GM12878 (cell line): ENCODE measurements at regions not wholly inside any gene's neighbourhood (a gene's known extent, or its start where the extent isn't known, plus 50 kb on each side); places are given as distances from the start of the nearest gene placed in this dataset.

ENCODE experiments used
- ATAC-seq: fragments of 200-7000 bp; cut with Tn5 transposase; 3 replicates; pipeline ENCODE4 v1.9.1; 2020; ENCODE audit warnings: mild to moderate bottlenecking, moderate library complexity
- BruUV-seq: library from RNA; stranded (reverse); fragments of 400-500 nt; replicated peaks from 2 replicates; lab custom pipeline; 2021; lab: Mats Ljungman, UMichigan
- CTCF ChIA-PET: fragments of 300-600 bp; sonication (Branson Sonifier 250); formaldehyde crosslinking; extraction: SDS; loops from one replicate; lab custom pipeline; 2021; ENCODE audit warnings: inconsistent platforms; lab: Yijun Ruan, JAX
- POLR2A ChIA-PET: fragments of 350-600 bp; formaldehyde crosslinking; extraction: SDS; loops from one replicate; lab custom pipeline; 2021; ENCODE audit warnings: inconsistent platforms; lab: Charles Lee
- RAD21 ChIA-PET: fragments of 300-600 bp; sonication (Branson Sonifier 250); formaldehyde crosslinking; loops from one replicate; lab custom pipeline; 2023; ENCODE audit warnings: antibody characterized with exemption; ENCODE audit not compliant: unreplicated experiment; lab: Charles Lee
- SMC1A ChIA-PET: fragments of 300-600 bp; sonication (Branson Sonifier 250); formaldehyde crosslinking; loops from one replicate; lab custom pipeline; 2023; ENCODE audit not compliant: unreplicated experiment, uncharacterized antibody; lab: Charles Lee
- DNase-seq: peaks from one replicate; pipeline ENCODE4 v3.0.0-alpha.2; 2011; ENCODE audit warnings: low read depth, low spot score
- FAIRE-seq: peaks from 3 replicates; lab custom pipeline; 2011; peaks lifted over from hg19 to GRCh38; lab: Jason Lieb, UNC
- H2AFZ ChIP-seq: 2 replicates; pipeline ENCODE4 v1.6.0; 2011; ENCODE audit warnings: low read depth, low read length, control low read depth; ENCODE audit not compliant: control insufficient read depth
- H3K27ac ChIP-seq: 2 replicates; pipeline ENCODE4 v1.5.1; 2011; ENCODE audit warnings: control low read depth; ENCODE audit not compliant: control insufficient read depth, insufficient read depth
- H3K27me3 ChIP-seq, 2 experiments: replicated peaks in 1 of 2; 2 replicates each; pipeline versions ENCODE4 v1.6.0 to v1.6.1; 2011; ENCODE audit warnings: low read length in 1 of 2; ENCODE audit not compliant: control insufficient read depth in 2 of 2, insufficient read depth in 2 of 2
- H3K36me3 ChIP-seq, 2 experiments: 2 replicates each; pipeline ENCODE4 v1.5.1; 2011; ENCODE audit warnings: low read length in 1 of 2; ENCODE audit not compliant: control insufficient read depth in 2 of 2, insufficient read depth in 2 of 2
- H3K4me1 ChIP-seq: 2 replicates; pipeline ENCODE4 v1.6.1; 2011; ENCODE audit warnings: mild to moderate bottlenecking, low read length, moderate library complexity, mixed read lengths; ENCODE audit not compliant: control insufficient read depth, insufficient read depth
- H3K4me2 ChIP-seq: 2 replicates; pipeline ENCODE4 v1.6.0; 2011; ENCODE audit warnings: control low read depth; ENCODE audit not compliant: control insufficient read depth, insufficient read depth
- H3K4me3 ChIP-seq: fragments of 200-600 bp; sonication (generic); 2 replicates; pipeline ENCODE4 v1.5.1; 2016
- H3K79me2 ChIP-seq: 2 replicates; pipeline ENCODE4 v1.6.0; 2011; ENCODE audit warnings: low read length; ENCODE audit not compliant: control insufficient read depth, insufficient read depth
- H3K9ac ChIP-seq: 2 replicates; pipeline ENCODE4 v1.8.0; 2011; ENCODE audit warnings: low read length, control low read depth, mixed read lengths; ENCODE audit not compliant: control insufficient read depth, insufficient read depth
- H3K9me3 ChIP-seq: replicated peaks from 3 replicates; pipeline ENCODE4 v1.5.1; 2011; ENCODE audit warnings: mild to moderate bottlenecking, low read length; ENCODE audit not compliant: control insufficient read depth, insufficient read depth
- H4K20me1 ChIP-seq: 2 replicates; pipeline ENCODE4 v1.6.0; 2011; ENCODE audit not compliant: control insufficient read depth, insufficient read depth
- ATF2 ChIP-seq: IDR thresholded peaks from 2 replicates; pipeline ENCODE4 v1.6.1; 2012; ENCODE audit warnings: low read length, inconsistent platforms
- ATF3 ChIP-seq: IDR thresholded peaks from 2 replicates; pipeline ENCODE4 v1.6.1; 2011; ENCODE audit warnings: low read depth, mild to moderate bottlenecking, low read length, moderate library complexity, borderline replicate concordance; ENCODE audit errors: extremely low read depth
- BCL3 ChIP-seq: IDR thresholded peaks from 2 replicates; pipeline ENCODE4 v1.6.1; 2011; ENCODE audit warnings: borderline replicate concordance, low read depth, mild to moderate bottlenecking, moderate library complexity, low read length; ENCODE audit not compliant: insufficient read depth, poor library complexity, severe bottlenecking
- CBX3 ChIP-seq: fragments of 200-600 bp; sonication (generic); IDR thresholded peaks from 2 replicates; pipeline ENCODE4 v1.6.1; 2016; ENCODE audit warnings: low read depth, borderline replicate concordance
- DPF2 ChIP-seq: fragments of 450-650 bp; IDR thresholded peaks from 2 replicates; pipeline ENCODE4 v1.6.1; 2017; ENCODE audit warnings: mild to moderate bottlenecking
- MEF2A ChIP-seq: IDR thresholded peaks from 2 replicates; pipeline ENCODE4 v1.6.1; 2011; ENCODE audit warnings: low read depth, mild to moderate bottlenecking, low read length, moderate library complexity; ENCODE audit not compliant: insufficient read depth
- RAD21 ChIP-seq: IDR thresholded peaks from 2 replicates; pipeline ENCODE4 v1.6.1; 2011; ENCODE audit warnings: mild to moderate bottlenecking, low read depth, low read length, moderate library complexity; ENCODE audit not compliant: insufficient read depth
- RAD51 ChIP-seq: fragments of 450-650 bp; IDR thresholded peaks from 2 replicates; pipeline ENCODE4 v1.6.1; 2016; ENCODE audit warnings: moderate library complexity, mild to moderate bottlenecking, inconsistent platforms
- RBBP5 ChIP-seq: fragments of 200-600 bp; sonication (generic); conservative IDR thresholded peaks from 2 replicates; pipeline ENCODE4 v1.6.1; 2016
- RCOR1 ChIP-seq: conservative IDR thresholded peaks from 2 replicates; pipeline ENCODE4 v1.6.1; 2012; ENCODE audit warnings: low read depth, low read length, improper control_type of control experiment
- SMC3 ChIP-seq: IDR thresholded peaks from 2 replicates; pipeline ENCODE4 v1.6.1; 2011; ENCODE audit warnings: low read length, improper control_type of control experiment, borderline replicate concordance
- SP1 ChIP-seq: IDR thresholded peaks from one replicate; pipeline ENCODE4 v1.6.1; 2011; ENCODE audit warnings: low read depth, low read length
- YBX1 ChIP-seq: fragments of 450-650 bp; IDR thresholded peaks from 2 replicates; pipeline ENCODE4 v1.6.1; 2016; ENCODE audit warnings: antibody characterized with exemption
- WGBS: methylation state at CpG from one replicate; pipeline ENCODE4 v1.1.6; 2016; ENCODE audit warnings: low lambda C conversion rate; ENCODE audit not compliant: insufficient replicate concordance, insufficient coverage; ENCODE audit errors: missing lambda C conversion rate; 5-methylcytosine and 5-hydroxymethylcytosine counted together
- in situ Hi-C: fragments of 300-500 bp; cut with MboI; formaldehyde crosslinking; loops from 9 replicates; pipeline ENCODE4 v1.14.3; 2018; ENCODE audit warnings: mixed read lengths
- intact Hi-C: fragments of 100-400 bp; cut with micrococcal nuclease; formaldehyde crosslinking; loops from one replicate; pipeline ENCODE4 v1.14.2; 2022; ENCODE audit not compliant: unreplicated experiment

DNA sequence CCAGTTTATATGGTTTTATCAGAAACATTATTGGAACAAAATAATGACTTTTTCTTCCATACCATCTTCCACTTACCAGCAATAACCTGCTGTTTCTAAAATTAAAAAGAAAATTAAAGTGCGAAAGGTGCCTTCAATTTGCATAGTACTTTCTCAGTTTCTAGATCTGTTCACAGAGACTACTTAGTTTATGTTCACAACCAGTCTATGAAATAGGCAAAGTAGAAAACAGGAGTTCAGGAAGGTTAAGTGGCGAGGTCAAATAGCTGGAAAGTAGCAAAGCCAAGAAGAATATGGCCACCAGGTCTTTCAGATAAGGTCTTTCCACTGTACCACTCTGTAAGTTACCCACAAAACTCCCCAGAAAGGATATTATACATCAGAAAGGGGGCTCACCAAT is 63.3 kb downstream of the BMP4 start:
- ChIA-PET RAD21 (no interaction called here), CTCF (no interaction called here), POLR2A (no interaction called here), SMC1A (interaction anchor here (1.1 to 1.3 kb wide), 2 partner anchors 10 to 323 kb away, joined by 3 read pairs; no protein-coding TSS in a partner anchor)
- no peak for FAIRE-seq
- no peak for DNase-seq
- no peaks in the 10 kb centered on the region for H3K79me2 ChIP-seq
- WGBS = 6% methylated on average over 2 of the region's 2 CpGs
- intact Hi-C loops (no loop called here), in situ Hi-C loops (no loop called here)
- no peaks in the 10 kb centered on the region for H4K20me1 ChIP-seq
- peak overlapping the region; percentile 61 for H3K4me2 ChIP-seq
- H2AFZ ChIP-seq = no peak overlapping the region
- H3K36me3 ChIP-seq = no peaks in the 10 kb centered on the region
- no peaks in the 10 kb centered on the region for H3K9me3 ChIP-seq
- H3K27me3 ChIP-seq = no peaks in the 10 kb centered on the region; a peak in 1 of 4 replicates
- no peak for ATAC-seq
- peak overlapping the region; percentile 75 for H3K27ac ChIP-seq
- H3K4me1 ChIP-seq = peaks cover 16% of the 10 kb centered on the region
- BruUV-seq = no TSS peak
- peak overlapping the region; percentile 34 for H3K9ac ChIP-seq
- TF ChIP-seq ATF2 (0 out of 2 replicates have a peak, but pooled peaks have one; percentile 31), YBX1 (no peak), SP1 (no peak), SMC3 (no peak)
- H3K4me3 ChIP-seq = no peak overlapping the region

GRCh38 chr14:53890611-53891101 is 66.0 kb downstream of the BMP4 start:
- Histone ChIP-seq H3K36me3 (no peaks in the 10 kb centered on the region), H3K9ac (no peak overlapping the region), H3K9me3 (no peaks in the 10 kb centered on the region; the same call in 2 of the 3 replicates), H3K4me3 (no peak overlapping the region), H3K27ac (peak overlapping the region; percentile 42), H2AFZ (no peak overlapping the region), H3K79me2 (no peaks in the 10 kb centered on the region), H3K27me3 (no peaks in the 10 kb centered on the region; a peak in 1 of 4 replicates), H3K4me2 (0 out of 2 replicates have a peak overlapping the region, but pooled peaks have one; percentile 18), H3K4me1 (peaks cover 16% of the 10 kb centered on the region), H4K20me1 (no peaks in the 10 kb centered on the region)
- DNase-seq (no peak), FAIRE-seq (no peak), ATAC-seq (no peak)
- BruUV-seq = no TSS peak
- ChIA-PET SMC1A (no interaction called here), RAD21 (no interaction called here), POLR2A (no interaction called here), CTCF (no interaction called here)
- intact Hi-C loops = no loop called here
- 24% methylated on average over 3 of the region's 3 CpGs for WGBS
- in situ Hi-C loops = no loop called here
- no peak for TF ChIP-seq RBBP5
- TF ChIP-seq BCL3 = no peak
- no peak for TF ChIP-seq RAD51
- no peak for TF ChIP-seq DPF2
- 0 out of 2 replicates have a peak, but pooled peaks have one; percentile 27 for TF ChIP-seq MEF2A
- peak; percentile 16; the same call in 1 of the 2 replicates for TF ChIP-seq RAD21
- no peak for TF ChIP-seq RCOR1
- no peak for TF ChIP-seq ATF3
- TF ChIP-seq ATF2 = 0 out of 2 replicates have a peak, but pooled peaks have one; percentile 14
- no peak for TF ChIP-seq CBX3
